SK-N-SH treated with all-trans-retinoic acid at 6 μM for 48 hours (cell line): ENCODE measurements at regions not wholly inside any gene's neighbourhood (a gene's known extent, or its start where the extent isn't known, plus 50 kb on each side); places are given as distances from the start of the nearest gene placed in this dataset.

Experiments used
- ATAC-seq: fragments of 200-7000 bp; cut with Tn5 transposase; 3 replicates; pipeline ENCODE4 v1.9.1; 2020; ENCODE audit warnings: mild to moderate bottlenecking, moderate library complexity
- ARNTL ChIP-seq: fragments of 450-650 bp; formaldehyde crosslinking; IDR thresholded peaks from 2 replicates; pipeline ENCODE4 v1.5.0; 2020; ENCODE audit warnings: low read depth, mild to moderate bottlenecking, moderate library complexity, borderline replicate concordance
- BACH2 ChIP-seq: fragments of 250-450 bp; sonication (Bioruptor Pico); IDR thresholded peaks from 2 replicates; pipeline ENCODE4 v1.9.0; 2021; ENCODE audit warnings: mild to moderate bottlenecking, borderline replicate concordance
- CREB5 ChIP-seq: fragments of 250-450 bp; sonication (Bioruptor Pico); IDR thresholded peaks from 2 replicates; pipeline ENCODE4 v1.5.1; 2020; ENCODE audit warnings: low read depth, mild to moderate bottlenecking, moderate library complexity
- CSDC2 ChIP-seq: fragments of 250-450 bp; sonication (Bioruptor Pico); IDR thresholded peaks from 2 replicates; pipeline ENCODE4 v1.5.0; 2020; ENCODE audit warnings: mild to moderate bottlenecking, moderate library complexity
- CSRNP3 ChIP-seq: fragments of 250-450 bp; sonication (Bioruptor Pico); IDR thresholded peaks from 2 replicates; pipeline ENCODE4 v1.5.1; 2021; ENCODE audit warnings: mild to moderate bottlenecking, moderate library complexity
- ESRRG ChIP-seq: fragments of 250-450 bp; sonication (Bioruptor Pico); IDR thresholded peaks from 2 replicates; pipeline ENCODE4 v1.6.1; 2021; ENCODE audit warnings: mild to moderate bottlenecking
- GLIS3 ChIP-seq: fragments of 250-450 bp; sonication (Bioruptor Pico); IDR thresholded peaks from 2 replicates; pipeline ENCODE4 v1.5.0; 2020; ENCODE audit warnings: mild to moderate bottlenecking, moderate library complexity
- ISL1 ChIP-seq: fragments of 250-450 bp; sonication (Bioruptor Pico); IDR thresholded peaks from 2 replicates; pipeline ENCODE4 v2.1.2; 2022; ENCODE audit warnings: mild to moderate bottlenecking, moderate library complexity
- OSR1 ChIP-seq: fragments of 250-450 bp; sonication (Bioruptor Pico); IDR thresholded peaks from 2 replicates; pipeline ENCODE4 v1.8.0; 2022; ENCODE audit warnings: moderate library complexity, mild to moderate bottlenecking, inconsistent platforms
- PPARA ChIP-seq: fragments of 250-450 bp; sonication (Bioruptor Pico); IDR thresholded peaks from 2 replicates; pipeline ENCODE4 v1.5.0; 2020; ENCODE audit warnings: mild to moderate bottlenecking, borderline replicate concordance
- RARB ChIP-seq: fragments of 250-450 bp; sonication (Bioruptor Pico); IDR thresholded peaks from 2 replicates; pipeline ENCODE4 v1.8.0; 2021; ENCODE audit warnings: mild to moderate bottlenecking, moderate library complexity
- SNAI2 ChIP-seq: fragments of 250-450 bp; sonication (Bioruptor Pico); IDR thresholded peaks from 2 replicates; pipeline ENCODE4 v1.5.0; 2020; ENCODE audit warnings: mild to moderate bottlenecking, moderate library complexity
- TCF4 ChIP-seq: fragments of 250-450 bp; sonication (Bioruptor Pico); IDR thresholded peaks from 2 replicates; pipeline ENCODE4 v1.8.0; 2021; ENCODE audit warnings: mild to moderate bottlenecking, moderate library complexity, borderline replicate concordance
- TOX ChIP-seq: fragments of 250-450 bp; sonication (Bioruptor Pico); IDR thresholded peaks from 2 replicates; pipeline ENCODE4 v1.8.0; 2021; ENCODE audit warnings: mild to moderate bottlenecking, moderate library complexity, borderline replicate concordance
- ZC3H10 ChIP-seq: fragments of 250-450 bp; sonication (Bioruptor Pico); IDR thresholded peaks from 2 replicates; pipeline ENCODE4 v1.5.1; 2021; ENCODE audit warnings: mild to moderate bottlenecking, moderate library complexity
- ZFP3 ChIP-seq: fragments of 250-450 bp; sonication (Bioruptor Pico); IDR thresholded peaks from 2 replicates; pipeline ENCODE4 v1.5.0; 2020; ENCODE audit warnings: mild to moderate bottlenecking, moderate library complexity
- ZNF8 ChIP-seq: fragments of 450-650 bp; formaldehyde crosslinking; IDR thresholded peaks from 2 replicates; pipeline ENCODE4 v1.5.0; 2020; ENCODE audit warnings: mild to moderate bottlenecking, moderate library complexity
- TF ChIP-seq, protein P1 (sequence below): fragments of 250-450 bp; sonication (Bioruptor Pico); IDR thresholded peaks from 2 replicates; pipeline ENCODE4 v1.8.0; 2020; ENCODE audit warnings: mild to moderate bottlenecking, moderate library complexity, borderline replicate concordance
- TF ChIP-seq, protein P2 (sequence below): fragments of 250-450 bp; sonication (Bioruptor Pico); IDR thresholded peaks from 2 replicates; pipeline ENCODE4 v1.5.0; 2020; ENCODE audit warnings: mild to moderate bottlenecking, moderate library complexity
- TF ChIP-seq, protein P3 (sequence below): fragments of 250-450 bp; sonication (Bioruptor Pico); IDR thresholded peaks from 2 replicates; pipeline ENCODE4 v1.8.0; 2021; ENCODE audit warnings: low read depth, mild to moderate bottlenecking, moderate library complexity, borderline replicate concordance

- TF ChIP-seq BACH2, result no peak
- TF ChIP-seq, protein P1, sequence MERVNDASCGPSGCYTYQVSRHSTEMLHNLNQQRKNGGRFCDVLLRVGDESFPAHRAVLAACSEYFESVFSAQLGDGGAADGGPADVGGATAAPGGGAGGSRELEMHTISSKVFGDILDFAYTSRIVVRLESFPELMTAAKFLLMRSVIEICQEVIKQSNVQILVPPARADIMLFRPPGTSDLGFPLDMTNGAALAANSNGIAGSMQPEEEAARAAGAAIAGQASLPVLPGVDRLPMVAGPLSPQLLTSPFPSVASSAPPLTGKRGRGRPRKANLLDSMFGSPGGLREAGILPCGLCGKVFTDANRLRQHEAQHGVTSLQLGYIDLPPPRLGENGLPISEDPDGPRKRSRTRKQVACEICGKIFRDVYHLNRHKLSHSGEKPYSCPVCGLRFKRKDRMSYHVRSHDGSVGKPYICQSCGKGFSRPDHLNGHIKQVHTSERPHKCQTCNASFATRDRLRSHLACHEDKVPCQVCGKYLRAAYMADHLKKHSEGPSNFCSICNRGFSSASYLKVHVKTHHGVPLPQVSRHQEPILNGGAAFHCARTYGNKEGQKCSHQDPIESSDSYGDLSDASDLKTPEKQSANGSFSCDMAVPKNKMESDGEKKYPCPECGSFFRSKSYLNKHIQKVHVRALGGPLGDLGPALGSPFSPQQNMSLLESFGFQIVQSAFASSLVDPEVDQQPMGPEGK (CRISPR knock-in tag), result no peak
- TF ChIP-seq ZC3H10 (CRISPR knock-in tag), result no peak
- TF ChIP-seq, protein P2, sequence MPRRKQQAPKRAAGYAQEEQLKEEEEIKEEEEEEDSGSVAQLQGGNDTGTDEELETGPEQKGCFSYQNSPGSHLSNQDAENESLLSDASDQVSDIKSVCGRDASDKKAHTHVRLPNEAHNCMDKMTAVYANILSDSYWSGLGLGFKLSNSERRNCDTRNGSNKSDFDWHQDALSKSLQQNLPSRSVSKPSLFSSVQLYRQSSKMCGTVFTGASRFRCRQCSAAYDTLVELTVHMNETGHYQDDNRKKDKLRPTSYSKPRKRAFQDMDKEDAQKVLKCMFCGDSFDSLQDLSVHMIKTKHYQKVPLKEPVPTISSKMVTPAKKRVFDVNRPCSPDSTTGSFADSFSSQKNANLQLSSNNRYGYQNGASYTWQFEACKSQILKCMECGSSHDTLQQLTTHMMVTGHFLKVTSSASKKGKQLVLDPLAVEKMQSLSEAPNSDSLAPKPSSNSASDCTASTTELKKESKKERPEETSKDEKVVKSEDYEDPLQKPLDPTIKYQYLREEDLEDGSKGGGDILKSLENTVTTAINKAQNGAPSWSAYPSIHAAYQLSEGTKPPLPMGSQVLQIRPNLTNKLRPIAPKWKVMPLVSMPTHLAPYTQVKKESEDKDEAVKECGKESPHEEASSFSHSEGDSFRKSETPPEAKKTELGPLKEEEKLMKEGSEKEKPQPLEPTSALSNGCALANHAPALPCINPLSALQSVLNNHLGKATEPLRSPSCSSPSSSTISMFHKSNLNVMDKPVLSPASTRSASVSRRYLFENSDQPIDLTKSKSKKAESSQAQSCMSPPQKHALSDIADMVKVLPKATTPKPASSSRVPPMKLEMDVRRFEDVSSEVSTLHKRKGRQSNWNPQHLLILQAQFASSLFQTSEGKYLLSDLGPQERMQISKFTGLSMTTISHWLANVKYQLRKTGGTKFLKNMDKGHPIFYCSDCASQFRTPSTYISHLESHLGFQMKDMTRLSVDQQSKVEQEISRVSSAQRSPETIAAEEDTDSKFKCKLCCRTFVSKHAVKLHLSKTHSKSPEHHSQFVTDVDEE, result no peak
- no peak for TF ChIP-seq RARB (CRISPR knock-in tag)
- no peak for TF ChIP-seq ZFP3 (CRISPR knock-in tag)
- TF ChIP-seq GLIS3, result no peak
- TF ChIP-seq ISL1 (CRISPR knock-in tag), result no peak
- no peak for TF ChIP-seq OSR1 (CRISPR knock-in tag)
- no peak for TF ChIP-seq TCF4 (CRISPR knock-in tag)
- ATAC-seq, result no peak
These were observed 133.7 kb upstream of the CTTNBP2NL start for GRCh38 chr1:112262316-112262715.

- ATAC-seq, result no peak
- TF ChIP-seq ISL1 (CRISPR knock-in tag) (no peak), ZFP3 (CRISPR knock-in tag) (no peak), TOX (CRISPR knock-in tag) (no peak), CSRNP3 (no peak), RARB (CRISPR knock-in tag) (no peak), SNAI2 (no peak), PPARA (CRISPR knock-in tag) (no peak), ESRRG (no peak), CSDC2 (CRISPR knock-in tag) (no peak), ARNTL (CRISPR knock-in tag) (no peak), BACH2 (no peak), ZNF8 (CRISPR knock-in tag) (no peak), TCF4 (CRISPR knock-in tag) (no peak), CREB5 (CRISPR knock-in tag) (no peak), GLIS3 (no peak)
- TF ChIP-seq, protein P1 (CRISPR knock-in tag), result no peak
- TF ChIP-seq, protein P3, sequence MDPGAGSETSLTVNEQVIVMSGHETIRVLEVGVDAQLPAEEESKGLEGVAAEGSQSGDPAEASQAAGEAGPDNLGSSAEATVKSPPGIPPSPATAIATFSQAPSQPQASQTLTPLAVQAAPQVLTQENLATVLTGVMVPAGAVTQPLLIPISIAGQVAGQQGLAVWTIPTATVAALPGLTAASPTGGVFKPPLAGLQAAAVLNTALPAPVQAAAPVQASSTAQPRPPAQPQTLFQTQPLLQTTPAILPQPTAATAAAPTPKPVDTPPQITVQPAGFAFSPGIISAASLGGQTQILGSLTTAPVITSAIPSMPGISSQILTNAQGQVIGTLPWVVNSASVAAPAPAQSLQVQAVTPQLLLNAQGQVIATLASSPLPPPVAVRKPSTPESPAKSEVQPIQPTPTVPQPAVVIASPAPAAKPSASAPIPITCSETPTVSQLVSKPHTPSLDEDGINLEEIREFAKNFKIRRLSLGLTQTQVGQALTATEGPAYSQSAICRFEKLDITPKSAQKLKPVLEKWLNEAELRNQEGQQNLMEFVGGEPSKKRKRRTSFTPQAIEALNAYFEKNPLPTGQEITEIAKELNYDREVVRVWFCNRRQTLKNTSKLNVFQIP, result no peak
- TF ChIP-seq, protein P2, result no peak
These were observed 133.0 kb upstream of the CTTNBP2NL start for GRCh38 chr1:112263042-112263441.
